SK-N-SH treated with all-trans-retinoic acid at 6 μM for 48 hours (cell line): ENCODE measurements at regions not wholly inside any gene's neighbourhood (a gene's known extent, or its start where the extent isn't known, plus 50 kb on each side); places are given as distances from the start of the nearest gene placed in this dataset.

ENCODE experiments used
- CSRNP3 ChIP-seq: fragments of 250-450 bp; sonication (Bioruptor Pico); IDR thresholded peaks from 2 replicates; pipeline ENCODE4 v1.5.1; 2021; ENCODE audit warnings: mild to moderate bottlenecking, moderate library complexity
- SNAI2 ChIP-seq: fragments of 250-450 bp; sonication (Bioruptor Pico); IDR thresholded peaks from 2 replicates; pipeline ENCODE4 v1.5.0; 2020; ENCODE audit warnings: mild to moderate bottlenecking, moderate library complexity

- TF ChIP-seq CSRNP3 (CRISPR knock-in tag) (no peak), SNAI2 (CRISPR knock-in tag) (no peak)
These were observed 76.2 kb upstream of the ARHGEF7 start for GRCh38 chr13:111038887-111039286.
